HEK293T (cell line): ENCODE measurements at regions not wholly inside any gene's neighbourhood (a gene's known extent, or its start where the extent isn't known, plus 50 kb on each side); places are given as distances from the start of the nearest gene placed in this dataset.

Experiments used
- ARNT ChIP-seq: fragments of 450-650 bp; IDR thresholded peaks from 2 replicates; pipeline ENCODE4 v1.6.1; 2017; ENCODE audit warnings: mild to moderate bottlenecking
- ELF4 ChIP-seq: fragments of 450-650 bp; IDR thresholded peaks from 2 replicates; pipeline ENCODE4 v1.6.1; 2017; ENCODE audit warnings: antibody characterized with exemption
- FOXM1 ChIP-seq: fragments of 450-650 bp; IDR thresholded peaks from 2 replicates; pipeline ENCODE4 v1.6.1; 2017; ENCODE audit warnings: mild to moderate bottlenecking, borderline replicate concordance
- LEF1 ChIP-seq: fragments of 450-650 bp; IDR thresholded peaks from 2 replicates; pipeline ENCODE4 v1.6.1; 2017; ENCODE audit warnings: mild to moderate bottlenecking, borderline replicate concordance

GRCh38 chr15:26259581-26259980 lies 396.5 kb upstream of the ATP10A start:
- TF ChIP-seq FOXM1 (no peak), LEF1 (no peak), ELF4 (no peak), ARNT (no peak)
